Body of pancreas (tissue), 4 donors: ENCODE measurements at regions not wholly inside any gene's neighbourhood (a gene's known extent, or its start where the extent isn't known, plus 50 kb on each side); places are given as distances from the start of the nearest gene placed in this dataset.

Experiments used
- ATAC-seq: fragments of 150-250 bp; one replicate; pipeline ENCODE4 v1.9.1; 2016
- DNase-seq, 4 donors: peaks; one replicate each; pipeline ENCODE4 v3.0.0-alpha.2; 2019
- H3K27ac ChIP-seq, 4 donors: fragments of 200-600 bp; sonication (generic); 1 replicate in 3 of 4; 2 replicates in 1 of 4; pipeline versions ENCODE4 v1.5.1 to v1.6.1; 2016 to 2019; ENCODE audit warnings: mild to moderate bottlenecking in 1 of 4, mixed read lengths in 1 of 4, moderate library complexity in 1 of 4
- H3K27me3 ChIP-seq, 2 donors: fragments of 200-600 bp; sonication (generic); one replicate each; pipeline ENCODE4 v1.6.0; 2016; ENCODE audit warnings: mild to moderate bottlenecking in 1 of 2
- H3K36me3 ChIP-seq, 2 donors: fragments of 200-600 bp; sonication (generic); replicated peaks in 1 of 2; 2 replicates each; pipeline ENCODE4 v1.5.1; 2016; ENCODE audit warnings: low read depth in 2 of 2; ENCODE audit not compliant: insufficient read depth in 1 of 2
- H3K4me1 ChIP-seq: fragments of 200-600 bp; sonication (generic); one replicate; pipeline ENCODE4 v1.6.0; 2016
- H3K4me3 ChIP-seq, 2 donors: fragments of 200-600 bp; sonication (generic); 1 replicate in 1 of 2; 2 replicates in 1 of 2; pipeline ENCODE4 v1.5.1; 2016 to 2019
- H3K9me3 ChIP-seq, 3 donors: fragments of 200-600 bp; sonication (generic); 1 replicate in 2 of 3; 2 replicates in 1 of 3; pipeline ENCODE4 v1.5.1; 2016
- POLR2A ChIP-seq, 3 donors: fragments of 450-650 bp; IDR thresholded peaks; one replicate each; pipeline ENCODE4 v1.6.1; 2016; ENCODE audit warnings: antibody characterized with exemption in 3 of 3, mild to moderate bottlenecking in 2 of 3
- WGBS, 2 donors: methylation state at CpG; one replicate each; pipeline ENCODE4 v1.1.5; 2017; 5-methylcytosine and 5-hydroxymethylcytosine counted together
- intact Hi-C: fragments of 100-400 bp; cut with DNase I; formaldehyde crosslinking; loops from one replicate; pipeline ENCODE4 v1.15.1; 2023
- TF ChIP-seq, protein P1 (sequence below), 7 experiments: fragments of 450-650 bp in 4 of 7; fragments of 200-600 bp in 3 of 7; sonication (generic) in 3 of 7; IDR thresholded peaks; one replicate each; pipeline ENCODE4 v1.5.1; 2016 to 2019; ENCODE audit warnings: antibody characterized with exemption in 7 of 7

DNA sequence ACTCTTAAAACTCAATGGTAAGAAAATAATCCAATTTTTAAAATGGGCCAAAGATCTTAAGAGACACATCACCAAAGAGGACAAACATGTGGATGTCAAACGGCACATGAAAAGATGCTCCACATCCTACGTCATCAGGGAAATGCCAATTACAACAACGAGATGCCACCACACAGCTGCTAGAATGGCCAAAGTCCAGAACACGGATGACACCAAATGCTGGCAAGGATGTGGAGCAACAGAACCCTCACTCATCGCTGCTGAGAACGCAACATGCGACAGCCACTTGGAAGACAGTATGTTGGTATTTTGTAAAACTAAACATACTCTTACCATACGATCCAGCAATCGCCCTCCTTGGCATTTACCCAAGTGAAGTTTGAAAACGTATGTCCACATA is 132.8 kb upstream of the CDH4 start:
- no peaks in the 10 kb centered on the region for H3K4me1 ChIP-seq
- intact Hi-C loops = no loop called here
- no peaks in the 10 kb centered on the region for H3K9me3 ChIP-seq
- H3K4me3 ChIP-seq = no peak overlapping the region
- WGBS, 2 donors = 55 to 61% methylated on average over 10 of the region's 10 CpGs
- DNase-seq (no peak), ATAC-seq (no peak)
- H3K27me3 ChIP-seq = no peaks in the 10 kb centered on the region
- H3K36me3 ChIP-seq = no peaks in the 10 kb centered on the region
- H3K27ac ChIP-seq = no peak overlapping the region
- no peak for TF ChIP-seq POLR2A (IDR thresholded peaks at IDR 0.05)
- TF ChIP-seq, protein P1, sequence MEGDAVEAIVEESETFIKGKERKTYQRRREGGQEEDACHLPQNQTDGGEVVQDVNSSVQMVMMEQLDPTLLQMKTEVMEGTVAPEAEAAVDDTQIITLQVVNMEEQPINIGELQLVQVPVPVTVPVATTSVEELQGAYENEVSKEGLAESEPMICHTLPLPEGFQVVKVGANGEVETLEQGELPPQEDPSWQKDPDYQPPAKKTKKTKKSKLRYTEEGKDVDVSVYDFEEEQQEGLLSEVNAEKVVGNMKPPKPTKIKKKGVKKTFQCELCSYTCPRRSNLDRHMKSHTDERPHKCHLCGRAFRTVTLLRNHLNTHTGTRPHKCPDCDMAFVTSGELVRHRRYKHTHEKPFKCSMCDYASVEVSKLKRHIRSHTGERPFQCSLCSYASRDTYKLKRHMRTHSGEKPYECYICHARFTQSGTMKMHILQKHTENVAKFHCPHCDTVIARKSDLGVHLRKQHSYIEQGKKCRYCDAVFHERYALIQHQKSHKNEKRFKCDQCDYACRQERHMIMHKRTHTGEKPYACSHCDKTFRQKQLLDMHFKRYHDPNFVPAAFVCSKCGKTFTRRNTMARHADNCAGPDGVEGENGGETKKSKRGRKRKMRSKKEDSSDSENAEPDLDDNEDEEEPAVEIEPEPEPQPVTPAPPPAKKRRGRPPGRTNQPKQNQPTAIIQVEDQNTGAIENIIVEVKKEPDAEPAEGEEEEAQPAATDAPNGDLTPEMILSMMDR (IDR thresholded peaks at IDR 0.05) = no peak

DNA sequence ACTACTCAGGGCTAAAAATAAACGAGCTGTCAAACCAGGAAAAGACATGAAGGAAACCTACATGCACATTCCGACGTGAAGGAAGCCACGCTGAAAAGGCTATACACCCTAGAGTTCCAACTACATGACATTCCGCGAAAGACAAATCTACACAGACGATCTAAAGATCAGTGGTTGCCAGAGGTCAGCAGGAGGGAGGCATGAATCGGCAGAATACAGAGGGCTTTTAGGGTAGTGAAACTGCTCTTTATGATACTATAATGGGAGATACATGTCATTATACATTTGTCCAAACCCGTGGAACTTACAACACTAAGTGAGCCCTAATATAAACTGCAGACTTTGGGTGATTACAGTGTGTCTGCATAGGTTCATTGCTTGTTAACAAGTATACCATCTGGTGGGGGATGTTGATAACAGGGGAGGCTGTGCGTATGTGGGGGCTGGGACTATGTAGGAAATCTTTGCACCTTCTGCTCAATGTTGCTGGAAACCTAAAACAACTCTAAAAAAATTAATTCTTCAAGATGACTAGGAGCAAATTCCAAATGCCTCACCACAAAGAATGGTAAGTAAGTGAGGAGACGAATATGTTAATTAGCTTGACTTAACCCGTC is 132.2 kb upstream of the CDH4 start:
- intact Hi-C loops = no loop called here
- TF ChIP-seq POLR2A (IDR thresholded peaks at IDR 0.05) = no peak
- TF ChIP-seq, protein P1 (IDR thresholded peaks at IDR 0.05) = no peak
- no peaks in the 10 kb centered on the region for H3K36me3 ChIP-seq
- no peaks in the 10 kb centered on the region for H3K9me3 ChIP-seq
- 45 to 52% methylated on average over 12 of the region's 12 CpGs for WGBS, 2 donors
- no peak for ATAC-seq
- H3K4me1 ChIP-seq = no peaks in the 10 kb centered on the region
- no peaks in the 10 kb centered on the region for H3K27me3 ChIP-seq
- no peak overlapping the region for H3K27ac ChIP-seq
- no peak for DNase-seq
- H3K4me3 ChIP-seq = no peak overlapping the region

DNA sequence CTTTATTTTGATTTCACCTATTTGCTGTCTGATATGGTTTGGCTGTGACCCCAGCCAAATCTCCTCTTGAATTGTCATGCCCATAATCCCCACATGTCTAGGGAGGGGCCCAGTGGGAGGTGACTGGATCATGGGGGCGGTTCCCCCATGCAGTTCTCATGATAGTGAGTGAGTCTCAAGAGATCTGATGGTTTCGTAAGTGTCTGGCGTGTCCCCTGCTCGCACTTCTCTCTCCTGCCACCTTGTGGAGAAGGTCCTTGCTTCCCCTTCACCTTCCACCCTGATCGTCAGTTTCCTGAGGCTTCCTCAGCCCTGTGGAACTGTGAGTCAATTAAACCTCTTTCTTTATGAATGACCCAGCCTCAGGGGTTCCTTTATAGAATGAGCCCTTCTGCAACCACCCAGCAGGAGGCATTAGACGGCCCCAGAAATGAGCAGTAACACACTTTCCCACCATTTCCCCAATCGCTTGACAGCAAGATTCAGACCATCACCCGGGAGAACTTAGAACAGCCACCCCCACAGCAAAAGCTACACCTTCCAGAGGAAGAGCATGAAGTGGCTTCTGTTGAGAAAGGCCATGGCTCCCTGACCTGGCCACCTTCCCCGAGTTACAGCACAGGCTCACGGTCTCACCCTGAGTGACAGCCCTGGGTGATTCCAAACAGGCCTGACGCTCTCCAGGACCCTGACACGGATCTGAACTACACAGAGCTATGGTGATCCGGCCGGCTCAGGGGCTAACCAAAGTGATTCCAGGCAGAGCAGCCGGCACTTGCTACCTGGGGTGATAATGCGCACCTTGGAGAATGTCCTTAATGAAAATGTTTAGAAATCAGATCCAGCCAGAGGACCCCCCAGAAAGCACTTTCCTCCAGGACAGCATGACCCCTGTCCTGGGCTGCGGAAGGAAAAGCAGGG is 131.2 kb upstream of the CDH4 start:
- TF ChIP-seq, protein P1 (IDR thresholded peaks at IDR 0.05) = peak; percentile 29 to 56 (median 49)
- no peak for TF ChIP-seq POLR2A (IDR thresholded peaks at IDR 0.05)
- Histone ChIP-seq H3K4me1 (no peaks in the 10 kb centered on the region), H3K27me3 (no peaks in the 10 kb centered on the region), H3K36me3 (no peaks in the 10 kb centered on the region), H3K9me3 (no peaks in the 10 kb centered on the region), H3K27ac (no peak overlapping the region), H3K4me3 (no peak overlapping the region)
- peak; percentile 56 for ATAC-seq
- peak; percentile 33 to 61 (median 56) for DNase-seq
- 36 to 42% methylated on average over 11 to 17 of the region's 17 CpGs for WGBS, 2 donors
- intact Hi-C loops = no loop called here

DNA sequence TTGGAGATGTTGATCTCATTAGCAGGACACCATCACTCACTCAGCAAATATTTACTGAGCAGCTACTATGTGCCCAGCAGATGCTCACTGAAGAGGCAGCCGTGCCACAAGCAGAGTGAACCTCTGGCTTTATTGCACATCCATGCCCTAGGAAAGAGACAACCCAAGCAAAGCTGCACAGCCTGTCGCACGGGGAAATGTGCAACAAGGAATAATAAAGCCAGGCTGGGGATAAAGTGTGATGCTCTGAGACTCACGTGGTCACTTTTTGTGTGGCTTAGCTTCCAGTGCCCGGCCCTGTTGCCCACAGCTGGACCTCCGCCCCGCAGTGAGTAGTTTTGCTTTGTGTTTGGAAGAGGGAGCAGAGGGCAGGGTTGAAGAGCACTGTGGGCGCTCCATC is 130.4 kb upstream of the CDH4 start:
- no peak for DNase-seq
- Histone ChIP-seq H3K27ac (no peak overlapping the region), H3K4me1 (no peaks in the 10 kb centered on the region), H3K27me3 (no peaks in the 10 kb centered on the region), H3K9me3 (no peaks in the 10 kb centered on the region), H3K36me3 (no peaks in the 10 kb centered on the region), H3K4me3 (no peak overlapping the region)
- ATAC-seq = no peak
- WGBS, 2 donors = 81 to 86% methylated on average over 8 of the region's 8 CpGs
- TF ChIP-seq, protein P1 (IDR thresholded peaks at IDR 0.05) = no peak
- TF ChIP-seq POLR2A (IDR thresholded peaks at IDR 0.05) = no peak
- intact Hi-C loops = no loop called here
